ENCODE measurements at regions not wholly inside any gene's neighbourhood (a gene's known extent, or its start where the extent isn't known, plus 50 kb on each side); places are given as distances from the start of the nearest gene placed in this dataset.

- TF ChIP-seq CTCF (IDR thresholded peaks at IDR 0.05), result no peak
- TF ChIP-seq POLR2AphosphoS5 (IDR thresholded peaks at IDR 0.05), result no peak
Observed at GRCh38 chr3:24890012-24890411, 395.4 kb upstream of the THRB start.

All from esophagus muscularis mucosa (tissue), 3 donors.